Fibroblast of lung (primary cell): ENCODE measurements at regions not wholly inside any gene's neighbourhood (a gene's known extent, or its start where the extent isn't known, plus 50 kb on each side); places are given as distances from the start of the nearest gene placed in this dataset.

ENCODE experiments used
- DNase-seq, 2 donors: peaks; one replicate each; pipeline versions ENCODE4 v3.0.0 to v3.0.0-alpha.2; 2010; ENCODE audit warnings: low read depth in 2 of 2
- H2AFZ ChIP-seq: 2 replicates; pipeline ENCODE4 v1.5.1; 2012; ENCODE audit warnings: low read length, control low read depth, inconsistent platforms
- H3K27ac ChIP-seq: 2 replicates; pipeline ENCODE4 v1.5.1; 2011; ENCODE audit warnings: low read length, control low read depth; ENCODE audit not compliant: insufficient read depth
- H3K27me3 ChIP-seq: 2 replicates; pipeline ENCODE4 v1.5.1; 2011; ENCODE audit warnings: mild to moderate bottlenecking, low read length; ENCODE audit not compliant: control insufficient read depth, insufficient read depth
- H3K36me3 ChIP-seq: 2 replicates; pipeline ENCODE4 v1.5.1; 2011; ENCODE audit warnings: low read length; ENCODE audit not compliant: control insufficient read depth, insufficient read depth
- H3K4me1 ChIP-seq: 2 replicates; pipeline ENCODE4 v1.5.1; 2011; ENCODE audit warnings: low read length; ENCODE audit not compliant: control insufficient read depth, insufficient read depth; ENCODE audit errors: extremely low read depth
- H3K4me2 ChIP-seq: 2 replicates; pipeline ENCODE4 v1.5.1; 2011; ENCODE audit warnings: low read length, control low read depth; ENCODE audit not compliant: insufficient read depth; ENCODE audit errors: extremely low read depth
- H3K4me3 ChIP-seq, 4 experiments: fragments of 200-600 bp in 1 of 4; sonication (generic) in 1 of 4; replicated peaks in 1 of 4; 2 replicates each; pipeline ENCODE4 v1.5.1; 2011 to 2016; ENCODE audit warnings: low read length in 4 of 4, low read depth in 3 of 4, mild to moderate bottlenecking in 3 of 4, control low read depth in 2 of 4, inconsistent platforms in 1 of 4, mixed read lengths in 1 of 4; ENCODE audit not compliant: insufficient read depth in 1 of 4; ENCODE audit errors: control extremely low read depth in 1 of 4
- H3K79me2 ChIP-seq: 2 replicates; pipeline ENCODE4 v1.5.1; 2012; ENCODE audit warnings: mild to moderate bottlenecking, low read length, inconsistent platforms; ENCODE audit not compliant: control insufficient read depth, insufficient read depth
- H3K9ac ChIP-seq: 2 replicates; pipeline ENCODE4 v1.5.1; 2011; ENCODE audit warnings: mild to moderate bottlenecking, low read length, control low read depth; ENCODE audit not compliant: insufficient read depth
- H3K9me3 ChIP-seq: 2 replicates; pipeline ENCODE4 v1.5.1; 2012; ENCODE audit warnings: low read depth, low read length; ENCODE audit not compliant: control insufficient read depth, insufficient read depth
- H4K20me1 ChIP-seq: 2 replicates; pipeline ENCODE4 v1.5.1; 2011; ENCODE audit warnings: low read length; ENCODE audit not compliant: control insufficient read depth, insufficient read depth; ENCODE audit errors: extremely low read depth
- EZH2 ChIP-seq: IDR thresholded peaks from 2 replicates; pipeline ENCODE4 v1.5.1; 2012; ENCODE audit warnings: low read length, control low read depth, mild to moderate bottlenecking; ENCODE audit errors: missing control alignments
- TF ChIP-seq, protein P1 (sequence below), 2 donors: IDR thresholded peaks in 1 of 2; conservative IDR thresholded peaks in 1 of 2; 1 replicate in 1 of 2; 2 replicates in 1 of 2; pipeline ENCODE4 v1.5.1; 2011 to 2012; ENCODE audit warnings: low read length in 2 of 2, control low read depth in 1 of 2, inconsistent platforms in 1 of 2, low read depth in 1 of 2, mild to moderate bottlenecking in 1 of 2

DNA sequence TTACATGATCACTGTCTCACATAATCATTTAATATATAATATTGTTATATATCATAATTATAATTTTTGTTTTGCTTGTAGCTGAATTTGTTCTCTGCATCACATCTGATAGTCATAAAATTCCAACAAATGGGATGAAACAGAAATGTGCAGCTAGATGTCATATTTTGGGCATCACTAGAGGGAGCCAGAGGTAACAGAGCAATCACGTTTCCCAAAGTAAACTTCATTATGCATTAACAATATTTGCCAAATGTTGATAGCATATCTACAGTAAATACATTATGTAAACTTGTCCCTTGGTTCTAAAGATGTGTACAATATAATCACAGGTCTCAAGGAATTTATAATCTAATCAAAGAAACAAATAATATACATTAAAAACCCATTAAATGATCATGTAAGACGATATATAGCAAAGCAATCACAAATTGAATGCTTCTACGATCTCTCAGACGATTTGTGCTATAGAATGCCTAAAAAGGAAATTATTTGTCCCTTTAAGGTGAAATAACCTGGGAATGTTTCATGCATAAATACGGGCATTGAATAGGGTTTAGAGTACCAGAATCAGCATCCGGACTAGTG lies 234.2 kb upstream of the MCTP2 start:
- H2AFZ ChIP-seq = no peak overlapping the region
- H3K9ac ChIP-seq = no peak overlapping the region
- H3K4me3 ChIP-seq = no peak overlapping the region
- TF ChIP-seq EZH2 = no peak
- TF ChIP-seq, protein P1, sequence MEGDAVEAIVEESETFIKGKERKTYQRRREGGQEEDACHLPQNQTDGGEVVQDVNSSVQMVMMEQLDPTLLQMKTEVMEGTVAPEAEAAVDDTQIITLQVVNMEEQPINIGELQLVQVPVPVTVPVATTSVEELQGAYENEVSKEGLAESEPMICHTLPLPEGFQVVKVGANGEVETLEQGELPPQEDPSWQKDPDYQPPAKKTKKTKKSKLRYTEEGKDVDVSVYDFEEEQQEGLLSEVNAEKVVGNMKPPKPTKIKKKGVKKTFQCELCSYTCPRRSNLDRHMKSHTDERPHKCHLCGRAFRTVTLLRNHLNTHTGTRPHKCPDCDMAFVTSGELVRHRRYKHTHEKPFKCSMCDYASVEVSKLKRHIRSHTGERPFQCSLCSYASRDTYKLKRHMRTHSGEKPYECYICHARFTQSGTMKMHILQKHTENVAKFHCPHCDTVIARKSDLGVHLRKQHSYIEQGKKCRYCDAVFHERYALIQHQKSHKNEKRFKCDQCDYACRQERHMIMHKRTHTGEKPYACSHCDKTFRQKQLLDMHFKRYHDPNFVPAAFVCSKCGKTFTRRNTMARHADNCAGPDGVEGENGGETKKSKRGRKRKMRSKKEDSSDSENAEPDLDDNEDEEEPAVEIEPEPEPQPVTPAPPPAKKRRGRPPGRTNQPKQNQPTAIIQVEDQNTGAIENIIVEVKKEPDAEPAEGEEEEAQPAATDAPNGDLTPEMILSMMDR (conservative IDR thresholded peaks at IDR 0.05 in 1 of 2, IDR thresholded peaks at IDR 0.05 in 1 of 2; ENCODE audit: low read depth in 1 of 2, low read length in 2 of 2) = peak; percentile 65 to 72
- no peaks in the 10 kb centered on the region for H3K36me3 ChIP-seq
- no peaks in the 10 kb centered on the region for H3K4me1 ChIP-seq
- no peak overlapping the region for H3K4me2 ChIP-seq
- H4K20me1 ChIP-seq = no peaks in the 10 kb centered on the region
- H3K27ac ChIP-seq = no peak overlapping the region
- no peaks in the 10 kb centered on the region for H3K9me3 ChIP-seq
- no peaks in the 10 kb centered on the region for H3K79me2 ChIP-seq
- peak in 1 of 2 donors; percentile 37 for DNase-seq
- no peaks in the 10 kb centered on the region for H3K27me3 ChIP-seq

DNA sequence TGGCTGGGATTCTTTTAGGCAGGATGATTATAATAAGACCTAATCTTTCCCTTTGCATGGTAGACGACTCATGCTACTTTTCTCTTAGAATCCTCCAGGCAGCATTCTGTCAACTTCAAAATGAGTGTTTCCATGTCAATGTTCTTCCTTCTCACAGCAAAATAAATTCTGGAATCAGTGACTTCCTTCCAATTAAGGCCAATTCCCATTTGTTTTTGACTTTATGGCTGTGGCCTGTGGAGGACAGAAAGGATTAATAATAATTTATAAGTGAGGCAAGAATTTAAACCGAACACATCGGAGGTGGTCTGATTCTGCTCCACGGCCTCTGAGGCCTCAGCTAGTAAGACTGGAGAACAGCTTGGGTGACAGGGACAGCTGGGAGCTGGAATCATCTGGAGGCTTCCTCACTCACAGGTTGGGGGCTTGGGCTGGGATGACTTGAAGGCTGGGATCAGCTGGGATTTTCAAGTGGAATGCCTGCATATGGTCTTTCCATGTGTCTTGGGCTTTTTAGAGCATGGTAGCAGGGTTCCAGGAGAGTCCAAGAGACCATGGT lies 241.8 kb upstream of the MCTP2 start:
- TF ChIP-seq, protein P1 (conservative IDR thresholded peaks at IDR 0.05 in 1 of 2, IDR thresholded peaks at IDR 0.05 in 1 of 2; ENCODE audit: low read depth in 1 of 2, low read length in 2 of 2) = no peak
- no peak for TF ChIP-seq EZH2
- Histone ChIP-seq H4K20me1 (no peaks in the 10 kb centered on the region), H3K4me2 (no peak overlapping the region), H3K9ac (no peak overlapping the region), H3K79me2 (no peaks in the 10 kb centered on the region), H3K4me1 (no peaks in the 10 kb centered on the region), H3K36me3 (no peaks in the 10 kb centered on the region), H3K27me3 (no peaks in the 10 kb centered on the region), H3K4me3 (no peak overlapping the region), H2AFZ (no peak overlapping the region), H3K27ac (no peak overlapping the region), H3K9me3 (no peaks in the 10 kb centered on the region)
- DNase-seq = no peak

DNA sequence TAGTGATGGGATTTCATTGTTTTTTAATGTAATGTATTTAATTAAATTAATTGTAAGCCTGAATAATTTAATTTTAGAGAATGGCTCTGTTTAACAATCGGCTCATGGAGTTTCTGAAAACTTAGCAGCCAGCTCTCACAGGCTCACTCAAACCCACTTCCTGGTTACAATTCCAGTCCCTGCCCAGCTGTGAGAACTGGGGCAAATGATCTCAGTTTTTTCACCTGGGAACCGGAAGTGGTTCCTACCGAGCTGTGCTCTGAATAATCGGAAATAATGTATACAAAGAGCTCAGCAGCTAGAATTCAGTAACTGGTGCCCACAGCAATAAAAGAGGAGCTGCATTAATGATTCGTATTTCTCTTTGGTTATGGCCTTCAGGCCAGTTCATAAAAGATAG lies 244.3 kb upstream of the MCTP2 start:
- Histone ChIP-seq H3K36me3 (no peaks in the 10 kb centered on the region), H3K4me3 (no peak overlapping the region), H3K9me3 (no peaks in the 10 kb centered on the region), H3K4me1 (no peaks in the 10 kb centered on the region), H3K27me3 (no peaks in the 10 kb centered on the region), H3K27ac (no peak overlapping the region), H4K20me1 (no peaks in the 10 kb centered on the region), H3K9ac (no peak overlapping the region), H3K4me2 (no peak overlapping the region), H2AFZ (no peak overlapping the region), H3K79me2 (no peaks in the 10 kb centered on the region)
- TF ChIP-seq, protein P1 (conservative IDR thresholded peaks at IDR 0.05 in 1 of 2, IDR thresholded peaks at IDR 0.05 in 1 of 2; ENCODE audit: low read depth in 1 of 2, low read length in 2 of 2) = no peak
- no peak for TF ChIP-seq EZH2
- DNase-seq = no peak
